ENCODE measurements at regions not wholly inside any gene's neighbourhood (a gene's known extent, or its start where the extent isn't known, plus 50 kb on each side); places are given as distances from the start of the nearest gene placed in this dataset.
"Not testable (repeated sequence)": the region's sequence is repeated elsewhere in the genome, so short reads cannot be mapped to it uniquely, and the experiment has no call there.

DNA sequence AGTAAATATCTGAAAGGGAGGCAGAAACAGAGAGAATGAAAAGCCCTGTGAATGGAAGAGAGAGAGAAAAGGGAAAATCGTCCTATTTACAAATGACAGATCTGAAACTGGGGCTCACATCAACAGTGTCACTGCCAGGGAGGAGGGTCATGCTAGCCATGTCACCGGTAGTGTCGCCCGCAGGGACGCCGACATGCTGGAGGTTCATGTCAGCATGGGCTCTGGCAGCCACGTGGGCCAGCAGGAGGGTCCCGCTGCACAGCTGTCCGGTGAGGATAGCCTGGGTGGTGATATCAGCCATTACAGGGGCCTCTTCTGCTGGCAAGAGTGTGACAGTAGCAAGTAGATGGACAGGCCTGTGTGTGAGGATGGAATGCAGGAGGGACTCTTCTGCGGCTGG, 738.6 kb upstream of the DEFB115 start:
- CTCF ChIA-PET; H3K23ac ChIP-seq (ENCODE audit: low read depth, low read length); H3K4me3 ChIP-seq (ENCODE audit: insufficient read depth, low read depth, low read length); H3K36me3 ChIP-seq (ENCODE audit: control insufficient read depth, insufficient read depth, low read length); H3K9me1 ChIP-seq (ENCODE audit: insufficient read depth, low read length); in situ Hi-C loops (cut with MboI; ENCODE audit: low sequenced_read_pairs); H3K4me2 ChIP-seq (ENCODE audit: low read depth, low read length); intact Hi-C loops (cut with micrococcal nuclease); H4K5ac ChIP-seq (ENCODE audit: low read depth, low read length); POLR2A ChIA-PET (ENCODE audit: unreplicated experiment); H3K9ac ChIP-seq (ENCODE audit: low read depth, low read length); H2BK20ac ChIP-seq (ENCODE audit: low read depth, low read length); BruUV-seq (replicated peaks); H3K18ac ChIP-seq (ENCODE audit: low read depth, low read length); ATAC-seq (ENCODE audit: low read depth); DNase-seq; H2AK5ac ChIP-seq (ENCODE audit: low read depth, low read length); H3K4me1 ChIP-seq (ENCODE audit: control insufficient read depth, insufficient read depth, low read length); H2BK120ac ChIP-seq (ENCODE audit: low read depth, low read length); dilution Hi-C loops (cut with HindIII; ENCODE audit: low sequenced_read_pairs, unreplicated experiment); H4K8ac ChIP-seq (ENCODE audit: low read depth in 2 of 2, low read length in 2 of 2); H3K14ac ChIP-seq (replicated peaks; ENCODE audit: low read depth, low read length); H2BK5ac ChIP-seq (ENCODE audit: low read depth, low read length, poor library complexity, severe bottlenecking); H4K20me1 ChIP-seq (ENCODE audit: insufficient read depth, low read length); H3K79me1 ChIP-seq (ENCODE audit: low read depth in 1 of 2, low read length in 2 of 2); H2AFZ ChIP-seq (replicated peaks; ENCODE audit: low read length, poor library complexity); H4K91ac ChIP-seq (ENCODE audit: insufficient read depth, low read depth, low read length); H2BK15ac ChIP-seq (ENCODE audit: low read depth, low read length); H3K56ac ChIP-seq (ENCODE audit: extremely low read depth, insufficient read depth, low read length); H2AK9ac ChIP-seq (replicated peaks; ENCODE audit: low read depth, low read length, poor library complexity); H3K27ac ChIP-seq (ENCODE audit: insufficient read depth, low read length); H3K4ac ChIP-seq (ENCODE audit: low read depth, low read length); H3K9me3 ChIP-seq (ENCODE audit: control insufficient read depth, insufficient read depth, low read length); H3K27me3 ChIP-seq (ENCODE audit: control insufficient read depth, insufficient read depth, low read length): not testable (repeated sequence)
- WGBS, 2 experiments (ENCODE audit: extremely low coverage in 2 of 2, insufficient read length in 1 of 2): 79% methylated on average over 9 of the region's 10 CpGs; no CpG with 5 or more reads in 1 of the 2 experiments

DNA sequence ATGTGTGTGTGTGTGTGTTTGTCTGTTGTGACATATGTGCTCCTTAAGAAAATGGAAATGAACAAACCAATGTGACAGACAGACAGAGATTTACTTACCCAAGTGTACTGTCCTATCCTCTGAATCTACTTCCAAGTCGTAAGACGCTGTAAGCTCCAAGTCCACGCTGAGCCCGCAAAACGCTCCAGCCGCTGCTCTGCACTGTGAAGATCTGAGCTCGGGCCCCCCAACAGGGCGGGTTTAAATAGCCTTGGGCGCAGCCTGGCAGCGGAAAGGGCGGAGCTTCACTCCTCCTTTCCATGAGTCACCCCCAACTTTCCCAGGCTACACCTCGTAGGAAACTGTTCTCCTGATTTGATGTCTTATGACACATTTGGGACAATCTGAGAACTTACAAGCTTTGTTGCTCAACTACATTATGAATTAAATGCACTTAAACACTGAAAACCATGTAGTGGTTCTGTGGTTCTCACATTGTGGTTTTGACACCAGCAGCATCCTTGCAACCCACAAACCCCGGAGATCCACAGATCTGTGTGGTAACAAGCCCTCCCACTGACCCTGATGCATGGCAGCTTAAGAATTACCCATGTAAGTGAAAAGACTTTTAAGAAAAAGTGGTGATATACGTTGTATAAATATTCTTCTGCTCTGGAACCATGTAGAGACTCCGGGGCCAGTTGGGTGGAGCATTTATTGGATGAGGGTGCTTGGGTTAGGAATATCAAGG, 735.6 kb upstream of the DEFB115 start:
- 72% methylated on average over 6 of the region's 15 CpGs; no CpG with 5 or more reads in 1 of the 2 experiments for WGBS, 2 experiments (ENCODE audit: extremely low coverage in 2 of 2, insufficient read length in 1 of 2)
- H2AFZ ChIP-seq (replicated peaks; ENCODE audit: low read length, poor library complexity); H2BK15ac ChIP-seq (ENCODE audit: low read depth, low read length); H3K56ac ChIP-seq (ENCODE audit: extremely low read depth, insufficient read depth, low read length); in situ Hi-C loops (cut with MboI; ENCODE audit: low sequenced_read_pairs); H3K27ac ChIP-seq (ENCODE audit: insufficient read depth, low read length); H4K8ac ChIP-seq (ENCODE audit: low read depth in 2 of 2, low read length in 2 of 2); H2AK5ac ChIP-seq (ENCODE audit: low read depth, low read length); H3K9me3 ChIP-seq (ENCODE audit: control insufficient read depth, insufficient read depth, low read length); H3K4me3 ChIP-seq (ENCODE audit: insufficient read depth, low read depth, low read length); ATAC-seq (ENCODE audit: low read depth); H2AK9ac ChIP-seq (replicated peaks; ENCODE audit: low read depth, low read length, poor library complexity); H3K18ac ChIP-seq (ENCODE audit: low read depth, low read length); H3K4me1 ChIP-seq (ENCODE audit: control insufficient read depth, insufficient read depth, low read length); H3K23ac ChIP-seq (ENCODE audit: low read depth, low read length); H3K36me3 ChIP-seq (ENCODE audit: control insufficient read depth, insufficient read depth, low read length); dilution Hi-C loops (cut with HindIII; ENCODE audit: low sequenced_read_pairs, unreplicated experiment); POLR2A ChIA-PET (ENCODE audit: unreplicated experiment); H3K79me1 ChIP-seq (ENCODE audit: low read depth in 1 of 2, low read length in 2 of 2); H4K91ac ChIP-seq (ENCODE audit: insufficient read depth, low read depth, low read length); H4K20me1 ChIP-seq (ENCODE audit: insufficient read depth, low read length); H3K4me2 ChIP-seq (ENCODE audit: low read depth, low read length); CTCF ChIA-PET; intact Hi-C loops (cut with micrococcal nuclease); H3K27me3 ChIP-seq (ENCODE audit: control insufficient read depth, insufficient read depth, low read length); H4K5ac ChIP-seq (ENCODE audit: low read depth, low read length); H2BK120ac ChIP-seq (ENCODE audit: low read depth, low read length); H2BK5ac ChIP-seq (ENCODE audit: low read depth, low read length, poor library complexity, severe bottlenecking); H3K14ac ChIP-seq (replicated peaks; ENCODE audit: low read depth, low read length); H3K4ac ChIP-seq (ENCODE audit: low read depth, low read length); DNase-seq; H3K9ac ChIP-seq (ENCODE audit: low read depth, low read length); H3K9me1 ChIP-seq (ENCODE audit: insufficient read depth, low read length); BruUV-seq (replicated peaks); H2BK20ac ChIP-seq (ENCODE audit: low read depth, low read length): not testable (repeated sequence)
